ENCODE measurements at regions not wholly inside any gene's neighbourhood (a gene's known extent, or its start where the extent isn't known, plus 50 kb on each side); places are given as distances from the start of the nearest gene placed in this dataset.

GRCh38 chr9:135403733-135404450 lies 75.7 kb upstream of the PPP1R26 start:
- TF ChIP-seq, protein P1, sequence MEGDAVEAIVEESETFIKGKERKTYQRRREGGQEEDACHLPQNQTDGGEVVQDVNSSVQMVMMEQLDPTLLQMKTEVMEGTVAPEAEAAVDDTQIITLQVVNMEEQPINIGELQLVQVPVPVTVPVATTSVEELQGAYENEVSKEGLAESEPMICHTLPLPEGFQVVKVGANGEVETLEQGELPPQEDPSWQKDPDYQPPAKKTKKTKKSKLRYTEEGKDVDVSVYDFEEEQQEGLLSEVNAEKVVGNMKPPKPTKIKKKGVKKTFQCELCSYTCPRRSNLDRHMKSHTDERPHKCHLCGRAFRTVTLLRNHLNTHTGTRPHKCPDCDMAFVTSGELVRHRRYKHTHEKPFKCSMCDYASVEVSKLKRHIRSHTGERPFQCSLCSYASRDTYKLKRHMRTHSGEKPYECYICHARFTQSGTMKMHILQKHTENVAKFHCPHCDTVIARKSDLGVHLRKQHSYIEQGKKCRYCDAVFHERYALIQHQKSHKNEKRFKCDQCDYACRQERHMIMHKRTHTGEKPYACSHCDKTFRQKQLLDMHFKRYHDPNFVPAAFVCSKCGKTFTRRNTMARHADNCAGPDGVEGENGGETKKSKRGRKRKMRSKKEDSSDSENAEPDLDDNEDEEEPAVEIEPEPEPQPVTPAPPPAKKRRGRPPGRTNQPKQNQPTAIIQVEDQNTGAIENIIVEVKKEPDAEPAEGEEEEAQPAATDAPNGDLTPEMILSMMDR (IDR thresholded peaks at IDR 0.05), result no peak
- no peak for TF ChIP-seq POLR2A (IDR thresholded peaks at IDR 0.05)

Measured in right lobe of liver (tissue), 4 donors.